OCI-LY3 (cell line): ENCODE measurements at regions not wholly inside any gene's neighbourhood (a gene's known extent, or its start where the extent isn't known, plus 50 kb on each side); places are given as distances from the start of the nearest gene placed in this dataset.

ENCODE experiments used
- EZH2phosphoT487 ChIP-seq: fragments of 200-600 bp; shearing (Covaris generic); IDR thresholded peaks from 2 replicates; pipeline ENCODE4 v1.6.1; 2018; ENCODE audit warnings: antibody characterized with exemption, mixed run types, low read depth
- TF ChIP-seq, protein P1 (sequence below): fragments of 200-600, 300-600 bp; sonication (generic); IDR thresholded peaks from 2 replicates; pipeline ENCODE4 v1.5.1; 2014; ENCODE audit warnings: antibody characterized with exemption, low read length, low read depth

DNA sequence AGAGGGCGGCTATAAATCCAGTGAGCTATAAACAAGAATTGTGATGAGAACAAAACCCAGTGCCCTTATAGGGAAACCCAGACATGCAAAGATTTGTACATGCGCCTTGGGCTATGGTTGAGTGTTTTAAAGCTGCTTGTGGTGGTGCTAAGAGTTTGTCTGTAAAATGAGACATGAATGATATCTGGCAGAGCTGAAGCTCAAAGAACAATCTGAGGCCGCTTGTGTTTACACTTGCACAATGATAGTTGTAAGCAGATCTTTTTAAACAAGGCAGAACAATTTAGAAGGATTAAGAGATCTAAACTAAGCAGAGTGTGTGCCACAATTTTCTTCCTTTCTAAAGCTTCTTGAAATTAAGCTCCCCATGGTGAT lies 80.4 kb upstream of the ADAMTS5 start:
- TF ChIP-seq, protein P1, sequence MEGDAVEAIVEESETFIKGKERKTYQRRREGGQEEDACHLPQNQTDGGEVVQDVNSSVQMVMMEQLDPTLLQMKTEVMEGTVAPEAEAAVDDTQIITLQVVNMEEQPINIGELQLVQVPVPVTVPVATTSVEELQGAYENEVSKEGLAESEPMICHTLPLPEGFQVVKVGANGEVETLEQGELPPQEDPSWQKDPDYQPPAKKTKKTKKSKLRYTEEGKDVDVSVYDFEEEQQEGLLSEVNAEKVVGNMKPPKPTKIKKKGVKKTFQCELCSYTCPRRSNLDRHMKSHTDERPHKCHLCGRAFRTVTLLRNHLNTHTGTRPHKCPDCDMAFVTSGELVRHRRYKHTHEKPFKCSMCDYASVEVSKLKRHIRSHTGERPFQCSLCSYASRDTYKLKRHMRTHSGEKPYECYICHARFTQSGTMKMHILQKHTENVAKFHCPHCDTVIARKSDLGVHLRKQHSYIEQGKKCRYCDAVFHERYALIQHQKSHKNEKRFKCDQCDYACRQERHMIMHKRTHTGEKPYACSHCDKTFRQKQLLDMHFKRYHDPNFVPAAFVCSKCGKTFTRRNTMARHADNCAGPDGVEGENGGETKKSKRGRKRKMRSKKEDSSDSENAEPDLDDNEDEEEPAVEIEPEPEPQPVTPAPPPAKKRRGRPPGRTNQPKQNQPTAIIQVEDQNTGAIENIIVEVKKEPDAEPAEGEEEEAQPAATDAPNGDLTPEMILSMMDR = no peak
- TF ChIP-seq EZH2phosphoT487 = no peak
